ENCODE measurements at regions not wholly inside any gene's neighbourhood (a gene's known extent, or its start where the extent isn't known, plus 50 kb on each side); places are given as distances from the start of the nearest gene placed in this dataset.

DNA sequence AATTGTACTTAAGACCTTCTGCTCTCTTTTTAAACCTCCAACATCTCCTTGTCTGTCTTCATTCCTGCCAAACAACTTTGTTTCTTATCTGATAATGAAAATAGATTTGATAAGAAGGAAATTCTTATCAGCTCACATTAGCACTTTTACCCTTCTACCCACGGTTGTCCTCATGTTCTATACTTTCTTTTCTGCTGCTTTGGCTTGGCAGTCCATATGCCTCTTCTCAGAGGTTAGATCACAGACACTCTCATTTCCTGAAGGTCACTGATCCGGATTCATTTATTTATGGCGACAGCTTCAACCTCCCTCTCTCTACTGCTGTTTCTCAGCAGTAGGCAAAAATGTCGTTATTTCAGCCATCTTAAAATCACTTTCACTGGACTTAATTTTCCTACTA lies 2015.8 kb downstream of the NCAM2 start:
- H3K9me3 Mint-ChIP-seq (ENCODE audit: unreplicated experiment) = no peaks in the 10 kb centered on the region
- TF ChIP-seq CTCF (IDR thresholded peaks at IDR 0.05; ENCODE audit: insufficient read depth, low read depth, low read length) (no peak), EZH2 (IDR thresholded peaks at IDR 0.05; ENCODE audit: insufficient read depth, low read length) (no peak)
- Histone ChIP-seq H2AFZ (ENCODE audit: low read depth, low read length) (no peak overlapping the region), H3K9ac (ENCODE audit: low read length) (no peak overlapping the region), H3K4me2 (ENCODE audit: low read length) (no peak overlapping the region), H4K20me1 (ENCODE audit: insufficient read depth, low read length) (no peaks in the 10 kb centered on the region), H3K4me1 (ENCODE audit: insufficient read depth, low read length) (no peaks in the 10 kb centered on the region), H3K79me2 (ENCODE audit: insufficient read depth, low read length) (no peaks in the 10 kb centered on the region), H3K36me3 (ENCODE audit: insufficient read depth, low read length) (no peaks in the 10 kb centered on the region), H3K27ac (ENCODE audit: low read depth, low read length) (no peak overlapping the region), H3K27me3 (ENCODE audit: insufficient read depth, low read length) (no peaks in the 10 kb centered on the region), H3K4me3 (ENCODE audit: insufficient read depth, low read depth, low read length) (no peak overlapping the region), H3K9me3 (ENCODE audit: insufficient read depth, low read depth, low read length) (peaks cover 8% of the 10 kb centered on the region)
- no peak overlapping the region for H3K4me3 Mint-ChIP-seq (ENCODE audit: unreplicated experiment)
- H3K27ac Mint-ChIP-seq (ENCODE audit: unreplicated experiment) = no peak overlapping the region
- no peaks in the 10 kb centered on the region for H3K4me1 Mint-ChIP-seq (ENCODE audit: low read depth, unreplicated experiment)
- H3K36me3 Mint-ChIP-seq (ENCODE audit: low read depth, unreplicated experiment) = no peaks in the 10 kb centered on the region
- no peaks in the 10 kb centered on the region for H3K27me3 Mint-ChIP-seq (ENCODE audit: low read depth, unreplicated experiment)
- FAIRE-seq = no peak
- DNase-seq (ENCODE audit: low read depth) = no peak

DNA sequence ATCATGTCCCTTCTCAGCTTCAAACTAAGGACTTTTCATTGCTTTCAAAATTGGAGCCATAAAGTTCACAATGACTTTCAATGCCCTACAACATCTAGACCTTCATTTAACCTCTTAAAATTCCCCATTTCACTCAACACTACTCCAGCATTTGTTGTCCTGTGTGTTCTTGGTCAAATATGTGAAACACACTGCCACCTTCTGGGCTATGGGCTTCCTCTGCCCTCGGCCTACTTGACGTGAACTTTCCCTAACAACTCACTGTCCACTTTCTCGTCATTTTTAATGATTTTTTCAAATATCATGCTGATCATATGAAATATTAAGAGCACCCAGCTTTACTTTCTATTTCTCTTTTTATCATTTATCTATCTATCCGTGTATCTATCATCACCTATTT lies 2018.4 kb downstream of the NCAM2 start:
- no peaks in the 10 kb centered on the region for H3K27me3 ChIP-seq (ENCODE audit: insufficient read depth, low read length)
- peaks cover 8% of the 10 kb centered on the region for H3K9me3 ChIP-seq (ENCODE audit: insufficient read depth, low read depth, low read length)
- no peak overlapping the region for H2AFZ ChIP-seq (ENCODE audit: low read depth, low read length)
- H3K4me1 Mint-ChIP-seq (ENCODE audit: low read depth, unreplicated experiment) = no peaks in the 10 kb centered on the region
- H3K4me3 ChIP-seq (ENCODE audit: insufficient read depth, low read depth, low read length) = no peak overlapping the region
- TF ChIP-seq CTCF (IDR thresholded peaks at IDR 0.05; ENCODE audit: insufficient read depth, low read depth, low read length) (no peak), EZH2 (IDR thresholded peaks at IDR 0.05; ENCODE audit: insufficient read depth, low read length) (no peak)
- no peak overlapping the region for H3K4me2 ChIP-seq (ENCODE audit: low read length)
- no peaks in the 10 kb centered on the region for H3K9me3 Mint-ChIP-seq (ENCODE audit: unreplicated experiment)
- H3K36me3 Mint-ChIP-seq (ENCODE audit: low read depth, unreplicated experiment) = no peaks in the 10 kb centered on the region
- no peak overlapping the region for H3K4me3 Mint-ChIP-seq (ENCODE audit: unreplicated experiment)
- H3K27me3 Mint-ChIP-seq (ENCODE audit: low read depth, unreplicated experiment) = no peaks in the 10 kb centered on the region
- H3K36me3 ChIP-seq (ENCODE audit: insufficient read depth, low read length) = no peaks in the 10 kb centered on the region
- H4K20me1 ChIP-seq (ENCODE audit: insufficient read depth, low read length) = no peaks in the 10 kb centered on the region
- H3K27ac ChIP-seq (ENCODE audit: low read depth, low read length) = no peak overlapping the region
- no peak overlapping the region for H3K9ac ChIP-seq (ENCODE audit: low read length)
- H3K27ac Mint-ChIP-seq (ENCODE audit: unreplicated experiment) = no peak overlapping the region
- FAIRE-seq (no peak), DNase-seq (ENCODE audit: low read depth) (no peak)
- H3K4me1 ChIP-seq (ENCODE audit: insufficient read depth, low read length) = no peaks in the 10 kb centered on the region
- no peaks in the 10 kb centered on the region for H3K79me2 ChIP-seq (ENCODE audit: insufficient read depth, low read length)

GRCh38 chr21:23017989-23018388 lies 2019.8 kb downstream of the NCAM2 start:
- no peak overlapping the region for H3K9ac ChIP-seq (ENCODE audit: low read length)
- no peak for DNase-seq (ENCODE audit: low read depth)
- H3K27ac ChIP-seq (ENCODE audit: low read depth, low read length) = no peak overlapping the region
- no peak overlapping the region for H2AFZ ChIP-seq (ENCODE audit: low read depth, low read length)
- no peak overlapping the region for H3K4me2 ChIP-seq (ENCODE audit: low read length)
- no peaks in the 10 kb centered on the region for H3K4me1 Mint-ChIP-seq (ENCODE audit: low read depth, unreplicated experiment)
- H3K27me3 Mint-ChIP-seq (ENCODE audit: low read depth, unreplicated experiment) = no peaks in the 10 kb centered on the region
- no peaks in the 10 kb centered on the region for H3K36me3 ChIP-seq (ENCODE audit: insufficient read depth, low read length)
- H3K4me3 Mint-ChIP-seq (ENCODE audit: unreplicated experiment) = no peak overlapping the region
- FAIRE-seq = no peak
- H3K4me1 ChIP-seq (ENCODE audit: insufficient read depth, low read length) = no peaks in the 10 kb centered on the region
- TF ChIP-seq EZH2 (IDR thresholded peaks at IDR 0.05; ENCODE audit: insufficient read depth, low read length) = no peak
- no peak for TF ChIP-seq CTCF (IDR thresholded peaks at IDR 0.05; ENCODE audit: insufficient read depth, low read depth, low read length)
- H3K9me3 ChIP-seq (ENCODE audit: insufficient read depth, low read depth, low read length) = peaks cover 8% of the 10 kb centered on the region
- no peaks in the 10 kb centered on the region for H3K36me3 Mint-ChIP-seq (ENCODE audit: low read depth, unreplicated experiment)
- no peaks in the 10 kb centered on the region for H3K27me3 ChIP-seq (ENCODE audit: insufficient read depth, low read length)
- no peak overlapping the region for H3K27ac Mint-ChIP-seq (ENCODE audit: unreplicated experiment)
- no peaks in the 10 kb centered on the region for H3K79me2 ChIP-seq (ENCODE audit: insufficient read depth, low read length)
- H3K9me3 Mint-ChIP-seq (ENCODE audit: unreplicated experiment) = no peaks in the 10 kb centered on the region
- no peaks in the 10 kb centered on the region for H4K20me1 ChIP-seq (ENCODE audit: insufficient read depth, low read length)
- H3K4me3 ChIP-seq (ENCODE audit: insufficient read depth, low read depth, low read length) = no peak overlapping the region

Data from astrocyte (in vitro differentiated cells and primary cell).